ENCODE measurements at regions not wholly inside any gene's neighbourhood (a gene's known extent, or its start where the extent isn't known, plus 50 kb on each side); places are given as distances from the start of the nearest gene placed in this dataset.

GRCh38 chr1:60387175-60387574, 313.6 kb upstream of the C1orf87 start:
- ATAC-seq: no peak
- no peak for DNase-seq
- 89% methylated on average over 2 of the region's 2 CpGs for WGBS
- H3K27me3 ChIP-seq (ENCODE audit: control insufficient read depth, insufficient read depth): no peaks in the 10 kb centered on the region
- H3K9me3 ChIP-seq (ENCODE audit: control insufficient read depth, low read length): no peaks in the 10 kb centered on the region
- H3K4me3 ChIP-seq (ENCODE audit: low read length): no peak overlapping the region
- H3K4me1 ChIP-seq (ENCODE audit: control insufficient read depth, insufficient read depth, low read length): peaks cover 2% of the 10 kb centered on the region
- no peak overlapping the region for H3K27ac ChIP-seq (ENCODE audit: low read length)
- intact Hi-C loops (cut with DNase I): no loop called here

- no peaks in the 10 kb centered on the region for H3K27me3 ChIP-seq (ENCODE audit: control insufficient read depth, insufficient read depth)
- ATAC-seq: no peak
- H3K9me3 ChIP-seq (ENCODE audit: control insufficient read depth, low read length): no peaks in the 10 kb centered on the region
- H3K27ac ChIP-seq (ENCODE audit: low read length): no peak overlapping the region
- intact Hi-C loops (cut with DNase I): no loop called here
- peaks cover 2% of the 10 kb centered on the region for H3K4me1 ChIP-seq (ENCODE audit: control insufficient read depth, insufficient read depth, low read length)
- H3K4me3 ChIP-seq (ENCODE audit: low read length): no peak overlapping the region
- WGBS: 63% methylated on average over 3 of the region's 3 CpGs
- no peak for DNase-seq
Observed at GRCh38 chr1:60386249-60386648, 312.7 kb upstream of the C1orf87 start.

- no peaks in the 10 kb centered on the region for H3K27me3 ChIP-seq (ENCODE audit: control insufficient read depth, insufficient read depth)
- no peaks in the 10 kb centered on the region for H3K4me1 ChIP-seq (ENCODE audit: control insufficient read depth, insufficient read depth, low read length)
- WGBS: 96% methylated on average over 1 of the region's 1 CpG
- H3K27ac ChIP-seq (ENCODE audit: low read length): no peak overlapping the region
- DNase-seq (no peak), ATAC-seq (no peak)
- H3K9me3 ChIP-seq (ENCODE audit: control insufficient read depth, low read length): no peaks in the 10 kb centered on the region
- intact Hi-C loops (cut with DNase I): no loop called here
- no peak overlapping the region for H3K4me3 ChIP-seq (ENCODE audit: low read length)
Observed at GRCh38 chr1:60376196-60376595, 302.6 kb upstream of the C1orf87 start.

- H3K27ac ChIP-seq (ENCODE audit: low read length): no peak overlapping the region
- intact Hi-C loops (cut with DNase I): no loop called here
- ATAC-seq (no peak), DNase-seq (no peak)
- WGBS: 62% methylated on average over 1 of the region's 1 CpG
- no peaks in the 10 kb centered on the region for H3K27me3 ChIP-seq (ENCODE audit: control insufficient read depth, insufficient read depth)
- no peaks in the 10 kb centered on the region for H3K4me1 ChIP-seq (ENCODE audit: control insufficient read depth, insufficient read depth, low read length)
- no peaks in the 10 kb centered on the region for H3K9me3 ChIP-seq (ENCODE audit: control insufficient read depth, low read length)
- no peak overlapping the region for H3K4me3 ChIP-seq (ENCODE audit: low read length)
Observed at GRCh38 chr1:60374537-60374936, 301.0 kb upstream of the C1orf87 start.

GRCh38 chr1:60367532-60367931, 294.0 kb upstream of the C1orf87 start:
- Histone ChIP-seq H3K4me3 (ENCODE audit: low read length) (no peak overlapping the region), H3K4me1 (ENCODE audit: control insufficient read depth, insufficient read depth, low read length) (no peaks in the 10 kb centered on the region), H3K9me3 (ENCODE audit: control insufficient read depth, low read length) (no peaks in the 10 kb centered on the region), H3K27ac (ENCODE audit: low read length) (no peak overlapping the region), H3K27me3 (ENCODE audit: control insufficient read depth, insufficient read depth) (no peaks in the 10 kb centered on the region)
- intact Hi-C loops (cut with DNase I): no loop called here
- ATAC-seq (no peak), DNase-seq (no peak)
- WGBS: 20% methylated on average over 7 of the region's 7 CpGs

- no peak overlapping the region for H3K4me3 ChIP-seq (ENCODE audit: low read length)
- ATAC-seq: no peak
- H3K4me1 ChIP-seq (ENCODE audit: control insufficient read depth, insufficient read depth, low read length): no peaks in the 10 kb centered on the region
- WGBS: 60% methylated on average over 3 of the region's 3 CpGs
- H3K9me3 ChIP-seq (ENCODE audit: control insufficient read depth, low read length): no peaks in the 10 kb centered on the region
- intact Hi-C loops (cut with DNase I): no loop called here
- H3K27ac ChIP-seq (ENCODE audit: low read length): no peak overlapping the region
- no peak for DNase-seq
- H3K27me3 ChIP-seq (ENCODE audit: control insufficient read depth, insufficient read depth): no peaks in the 10 kb centered on the region
Observed at GRCh38 chr1:60359431-60359830, 285.9 kb upstream of the C1orf87 start.

- no peak for DNase-seq
Observed at GRCh38 chr1:60350531-60350930, 277.0 kb upstream of the C1orf87 start.

GRCh38 chr1:60348884-60349283, 275.3 kb upstream of the C1orf87 start:
- WGBS: 87% methylated on average over 1 of the region's 1 CpG
- intact Hi-C loops (cut with DNase I): no loop called here
- Histone ChIP-seq H3K9me3 (ENCODE audit: control insufficient read depth, low read length) (no peaks in the 10 kb centered on the region), H3K4me3 (ENCODE audit: low read length) (no peak overlapping the region), H3K27me3 (ENCODE audit: control insufficient read depth, insufficient read depth) (no peaks in the 10 kb centered on the region), H3K4me1 (ENCODE audit: control insufficient read depth, insufficient read depth, low read length) (no peaks in the 10 kb centered on the region), H3K27ac (ENCODE audit: low read length) (no peak overlapping the region)
- DNase-seq: no peak
- no peak for ATAC-seq

More at GRCh38 chr1:60350531-60350930, 277.0 kb upstream of the C1orf87 start:
- intact Hi-C loops (cut with DNase I): no loop called here
- Histone ChIP-seq H3K27me3 (ENCODE audit: control insufficient read depth, insufficient read depth) (no peaks in the 10 kb centered on the region), H3K4me1 (ENCODE audit: control insufficient read depth, insufficient read depth, low read length) (no peaks in the 10 kb centered on the region), H3K9me3 (ENCODE audit: control insufficient read depth, low read length) (no peaks in the 10 kb centered on the region), H3K27ac (ENCODE audit: low read length) (no peak overlapping the region), H3K4me3 (ENCODE audit: low read length) (no peak overlapping the region)
- ATAC-seq: no peak

GRCh38 chr1:60345621-60346020, 272.1 kb upstream of the C1orf87 start:
- Histone ChIP-seq H3K4me1 (ENCODE audit: control insufficient read depth, insufficient read depth, low read length) (no peaks in the 10 kb centered on the region), H3K4me3 (ENCODE audit: low read length) (no peak overlapping the region), H3K9me3 (ENCODE audit: control insufficient read depth, low read length) (no peaks in the 10 kb centered on the region), H3K27me3 (ENCODE audit: control insufficient read depth, insufficient read depth) (no peaks in the 10 kb centered on the region), H3K27ac (ENCODE audit: low read length) (no peak overlapping the region)
- WGBS: 94% methylated on average over 1 of the region's 1 CpG
- intact Hi-C loops (cut with DNase I): no loop called here
- no peak for DNase-seq
- ATAC-seq: no peak

GRCh38 chr1:60345049-60345448, 271.5 kb upstream of the C1orf87 start:
- H3K27ac ChIP-seq (ENCODE audit: low read length): no peak overlapping the region
- intact Hi-C loops (cut with DNase I): no loop called here
- no peaks in the 10 kb centered on the region for H3K27me3 ChIP-seq (ENCODE audit: control insufficient read depth, insufficient read depth)
- 75% methylated on average over 4 of the region's 4 CpGs for WGBS
- H3K4me3 ChIP-seq (ENCODE audit: low read length): no peak overlapping the region
- ATAC-seq: no peak
- H3K4me1 ChIP-seq (ENCODE audit: control insufficient read depth, insufficient read depth, low read length): no peaks in the 10 kb centered on the region
- DNase-seq: no peak
- H3K9me3 ChIP-seq (ENCODE audit: control insufficient read depth, low read length): no peaks in the 10 kb centered on the region

GRCh38 chr1:60343736-60344135, 270.2 kb upstream of the C1orf87 start:
- no peak overlapping the region for H3K4me3 ChIP-seq (ENCODE audit: low read length)
- H3K4me1 ChIP-seq (ENCODE audit: control insufficient read depth, insufficient read depth, low read length): no peaks in the 10 kb centered on the region
- DNase-seq: no peak
- WGBS: 67% methylated on average over 2 of the region's 2 CpGs
- no peaks in the 10 kb centered on the region for H3K9me3 ChIP-seq (ENCODE audit: control insufficient read depth, low read length)
- H3K27me3 ChIP-seq (ENCODE audit: control insufficient read depth, insufficient read depth): no peaks in the 10 kb centered on the region
- no peak for ATAC-seq
- intact Hi-C loops (cut with DNase I): no loop called here
- no peak overlapping the region for H3K27ac ChIP-seq (ENCODE audit: low read length)

GRCh38 chr1:60342569-60342968, 269.0 kb upstream of the C1orf87 start:
- no peaks in the 10 kb centered on the region for H3K27me3 ChIP-seq (ENCODE audit: control insufficient read depth, insufficient read depth)
- 92% methylated on average over 1 of the region's 1 CpG for WGBS
- H3K4me1 ChIP-seq (ENCODE audit: control insufficient read depth, insufficient read depth, low read length): no peaks in the 10 kb centered on the region
- ATAC-seq: no peak
- intact Hi-C loops (cut with DNase I): no loop called here
- no peak overlapping the region for H3K27ac ChIP-seq (ENCODE audit: low read length)
- no peak overlapping the region for H3K4me3 ChIP-seq (ENCODE audit: low read length)
- DNase-seq: no peak
- H3K9me3 ChIP-seq (ENCODE audit: control insufficient read depth, low read length): no peaks in the 10 kb centered on the region
